Activated CD4-positive, alpha-beta memory T cell treated with anti-CD3 and anti-CD28 coated beads for 36 hours (primary cell): ENCODE measurements at regions not wholly inside any gene's neighbourhood (a gene's known extent, or its start where the extent isn't known, plus 50 kb on each side); places are given as distances from the start of the nearest gene placed in this dataset.

ENCODE experiments used
- CTCF ChIA-PET: fragments of 350-600 bp; sonication (Branson Sonifier 250); formaldehyde crosslinking; loops from one replicate; lab custom pipeline; 2021; ENCODE audit warnings: antibody characterized with exemption, inconsistent platforms; lab: Charles Lee
- POLR2A ChIA-PET: fragments of 350-600 bp; sonication (Branson Sonifier 250); formaldehyde crosslinking; loops from one replicate; lab custom pipeline; 2021; ENCODE audit warnings: antibody characterized with exemption; lab: Charles Lee
- DNase-seq: peaks from one replicate; pipeline ENCODE4 v3.0.0-alpha.2; 2020
- H3K27ac Mint-ChIP-seq: one replicate; pipeline ENCODE4 v1.8.0; 2021; ENCODE audit warnings: mixed read lengths
- H3K27me3 Mint-ChIP-seq: one replicate; pipeline ENCODE4 v1.8.0; 2021; ENCODE audit warnings: mixed read lengths
- H3K36me3 Mint-ChIP-seq: one replicate; pipeline ENCODE4 v1.8.0; 2021; ENCODE audit warnings: mixed read lengths
- H3K4me1 Mint-ChIP-seq: one replicate; pipeline ENCODE4 v1.8.0; 2021; ENCODE audit warnings: low read depth, mixed read lengths
- H3K4me3 Mint-ChIP-seq: one replicate; pipeline ENCODE4 v1.8.0; 2021; ENCODE audit warnings: mild to moderate bottlenecking, mixed read lengths
- H3K9me3 Mint-ChIP-seq: one replicate; pipeline ENCODE4 v1.8.0; 2021; ENCODE audit warnings: mixed read lengths
- intact Hi-C: fragments of 100-400 bp; cut with micrococcal nuclease; formaldehyde crosslinking; loops from one replicate; pipeline ENCODE4 v1.15.1; 2023

DNA sequence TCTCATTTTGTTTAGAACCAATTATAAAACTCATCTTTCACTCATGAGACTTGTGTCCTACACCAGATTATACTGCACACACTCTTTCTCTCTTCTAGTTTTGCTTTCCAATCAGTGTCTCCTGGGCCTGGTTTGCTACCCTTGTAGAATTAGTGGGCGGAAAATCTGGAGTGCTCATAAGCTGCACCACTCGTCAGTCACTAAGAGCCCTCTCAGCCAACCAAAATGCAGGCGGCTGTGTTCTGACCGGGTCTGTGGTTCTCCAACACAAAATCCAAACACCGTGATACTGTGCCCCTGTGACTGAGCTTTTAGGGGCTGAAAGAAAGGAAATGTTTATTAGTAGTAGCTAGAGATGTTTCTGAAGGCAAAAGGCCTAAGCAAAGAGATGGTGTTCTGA lies 83.7 kb upstream of the OBI1 start:
- Mint-ChIP-seq H3K27me3 (peaks cover 11% of the 10 kb centered on the region), H3K36me3 (no peaks in the 10 kb centered on the region), H3K4me1 (no peaks in the 10 kb centered on the region), H3K27ac (no peak overlapping the region), H3K9me3 (no peaks in the 10 kb centered on the region), H3K4me3 (no peak overlapping the region)
- intact Hi-C loops = no loop called here
- ChIA-PET CTCF (interaction anchor here (1.2 kb wide), 1 partner anchor 501 kb away, joined by 3 read pairs; no protein-coding TSS in a partner anchor), POLR2A (no interaction called here)
- DNase-seq = no peak

DNA sequence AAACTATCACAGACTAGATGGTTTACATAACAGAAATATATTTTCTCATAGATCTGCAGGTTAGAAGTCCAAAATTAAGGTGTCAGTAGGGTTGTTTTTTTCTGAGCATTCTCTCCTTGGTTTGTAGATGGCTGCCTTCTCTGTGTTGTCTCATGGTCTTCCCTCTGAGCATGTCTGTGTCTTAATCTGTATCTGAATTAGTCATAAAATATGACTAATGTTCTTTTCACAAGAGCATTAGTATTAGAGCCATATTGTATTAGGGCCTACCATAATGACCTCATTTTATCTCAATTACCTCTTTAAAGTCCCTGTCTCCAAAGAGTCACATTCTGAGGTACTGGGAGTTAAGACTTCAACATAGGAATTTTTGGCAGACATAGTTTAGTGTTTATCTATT lies 77.2 kb upstream of the OBI1 start:
- no peaks in the 10 kb centered on the region for H3K9me3 Mint-ChIP-seq
- ChIA-PET CTCF (no interaction called here), POLR2A (no interaction called here)
- intact Hi-C loops = no loop called here
- H3K27me3 Mint-ChIP-seq = peaks cover 4% of the 10 kb centered on the region
- DNase-seq = no peak
- no peaks in the 10 kb centered on the region for H3K4me1 Mint-ChIP-seq
- no peak overlapping the region for H3K27ac Mint-ChIP-seq
- H3K36me3 Mint-ChIP-seq = no peaks in the 10 kb centered on the region
- H3K4me3 Mint-ChIP-seq = no peak overlapping the region

DNA sequence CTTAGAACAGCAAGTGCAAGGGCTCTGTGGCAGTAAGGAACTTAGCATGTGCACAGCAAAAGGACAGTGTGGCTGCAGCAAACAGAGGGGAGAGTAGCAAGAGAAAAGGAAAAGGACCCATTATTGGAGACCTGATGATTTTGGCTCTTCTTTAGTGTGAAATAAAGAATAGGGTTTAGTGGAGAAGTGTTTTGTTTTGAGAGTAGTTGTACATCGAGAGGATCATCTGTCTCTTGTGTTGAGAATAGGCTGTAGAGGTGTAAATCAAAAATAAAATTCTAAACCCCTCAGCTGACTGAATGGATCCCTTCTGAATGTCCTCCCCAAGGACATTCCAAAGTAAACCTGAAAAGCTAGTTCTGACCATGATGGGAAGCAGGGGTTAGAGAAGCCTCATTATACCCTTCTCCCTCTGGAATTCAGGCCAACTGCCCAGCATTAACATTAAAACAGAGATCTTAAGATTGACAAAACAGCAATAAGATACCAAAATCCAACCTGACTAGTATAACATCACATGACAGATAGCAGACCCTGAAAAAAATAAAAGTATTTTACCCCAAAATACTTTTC lies 73.6 kb upstream of the OBI1 start:
- CTCF ChIA-PET = no interaction called here
- H3K9me3 Mint-ChIP-seq = no peaks in the 10 kb centered on the region
- intact Hi-C loops = no loop called here
- no peaks in the 10 kb centered on the region for H3K4me1 Mint-ChIP-seq
- no peak overlapping the region for H3K27ac Mint-ChIP-seq
- H3K27me3 Mint-ChIP-seq = peaks cover 13% of the 10 kb centered on the region
- no peak overlapping the region for H3K4me3 Mint-ChIP-seq
- DNase-seq = no peak
- POLR2A ChIA-PET = no interaction called here
- no peaks in the 10 kb centered on the region for H3K36me3 Mint-ChIP-seq

DNA sequence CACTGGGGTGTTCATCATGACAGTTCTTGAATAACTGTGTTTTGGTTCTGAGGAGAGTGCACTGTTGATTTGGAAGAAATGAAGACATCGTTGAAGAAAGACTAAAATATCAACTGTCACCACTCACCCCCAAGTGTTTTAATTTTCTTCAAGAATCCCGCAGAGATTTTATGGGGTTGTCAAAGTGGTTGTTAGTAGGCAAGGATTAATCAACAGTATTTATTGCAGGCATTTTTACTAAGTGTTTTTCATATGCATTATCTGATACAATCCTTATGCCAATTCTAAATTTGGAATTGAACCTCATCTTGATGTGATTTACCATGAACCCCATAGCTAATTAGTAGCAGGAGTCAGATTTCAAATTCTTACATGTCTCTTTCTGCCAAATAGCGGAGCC lies 63.7 kb upstream of the OBI1 start:
- Mint-ChIP-seq H3K36me3 (no peaks in the 10 kb centered on the region), H3K4me3 (no peak overlapping the region)
- no peak for DNase-seq

DNA sequence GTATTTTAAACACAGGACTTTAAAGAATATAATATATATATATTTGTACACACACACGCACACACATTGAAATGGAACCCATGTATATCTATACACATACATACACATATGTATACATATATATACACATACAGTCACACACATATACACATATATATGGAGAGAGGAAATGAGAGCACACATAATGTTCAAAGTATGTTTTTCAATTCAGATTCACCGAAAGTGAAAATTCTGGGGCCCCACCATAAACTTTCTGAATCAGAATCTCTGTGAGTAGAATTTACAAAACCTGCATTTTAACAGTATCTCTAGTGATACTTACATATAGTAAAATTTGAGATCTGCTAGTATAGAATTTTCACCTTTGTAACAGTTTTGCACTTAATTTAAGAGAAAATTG lies 60.4 kb upstream of the OBI1 start:
- CTCF ChIA-PET = interaction anchor here (1.4 kb wide), 1 partner anchor 260 kb away, joined by 3 read pairs; no protein-coding TSS in a partner anchor
- Mint-ChIP-seq H3K4me3 (no peak overlapping the region), H3K27ac (no peak overlapping the region), H3K27me3 (peaks cover 4% of the 10 kb centered on the region), H3K9me3 (no peaks in the 10 kb centered on the region), H3K36me3 (no peaks in the 10 kb centered on the region), H3K4me1 (peaks cover 4% of the 10 kb centered on the region)
- DNase-seq = no peak
- intact Hi-C loops = no loop called here
- POLR2A ChIA-PET = no interaction called here

More for the DNA sequence above, 63.7 kb upstream of the OBI1 start:
- no peaks in the 10 kb centered on the region for H3K4me1 Mint-ChIP-seq
- peaks cover 4% of the 10 kb centered on the region for H3K27me3 Mint-ChIP-seq
- no peaks in the 10 kb centered on the region for H3K9me3 Mint-ChIP-seq
- H3K27ac Mint-ChIP-seq = no peak overlapping the region
- intact Hi-C loops = no loop called here
- ChIA-PET CTCF (no interaction called here), POLR2A (no interaction called here)

DNA sequence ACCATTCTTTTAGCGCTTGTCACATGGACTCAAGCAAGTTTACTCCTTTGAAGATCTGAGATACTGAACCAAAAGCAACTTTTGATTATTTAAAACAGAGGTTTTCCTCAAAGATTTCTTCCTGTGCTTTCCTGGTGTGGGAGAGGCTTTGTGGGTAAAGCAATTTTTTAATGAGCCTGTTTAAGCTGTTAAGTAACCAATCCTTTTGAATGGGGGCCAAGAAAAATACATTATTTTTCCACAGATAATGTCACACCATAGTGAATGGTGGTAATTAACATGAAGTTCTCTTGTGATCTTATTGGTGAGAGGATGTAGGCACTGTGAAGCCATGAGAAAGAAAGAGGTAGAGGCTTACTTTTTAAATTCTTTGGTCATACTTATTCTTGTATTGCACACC lies 55.8 kb upstream of the OBI1 start:
- ChIA-PET CTCF (no interaction called here), POLR2A (no interaction called here)
- no peaks in the 10 kb centered on the region for H3K36me3 Mint-ChIP-seq
- intact Hi-C loops = no loop called here
- H3K27ac Mint-ChIP-seq = no peak overlapping the region
- DNase-seq = no peak
- H3K9me3 Mint-ChIP-seq = no peaks in the 10 kb centered on the region
- no peak overlapping the region for H3K4me3 Mint-ChIP-seq
- peaks cover 4% of the 10 kb centered on the region for H3K4me1 Mint-ChIP-seq
- peaks cover 3% of the 10 kb centered on the region for H3K27me3 Mint-ChIP-seq

DNA sequence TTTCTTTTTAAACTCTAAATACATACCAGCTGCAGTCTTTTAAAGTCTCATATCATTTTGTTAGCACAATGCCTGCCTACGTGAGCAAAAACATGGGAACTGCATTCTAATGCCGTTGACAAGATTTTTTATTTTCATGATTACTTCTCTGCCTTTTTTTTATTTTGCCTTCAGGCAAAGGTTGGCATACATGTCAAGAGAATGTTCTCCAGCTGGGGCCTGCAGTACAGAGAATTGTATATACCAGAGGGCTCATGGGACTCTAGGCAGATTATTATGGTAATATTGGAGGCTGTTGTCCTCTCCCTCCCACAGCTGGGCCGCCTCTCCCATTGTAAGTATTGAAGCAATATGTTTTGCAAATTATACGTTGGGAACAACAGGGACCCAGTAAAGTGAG lies 53.9 kb upstream of the OBI1 start:
- POLR2A ChIA-PET = no interaction called here
- H3K36me3 Mint-ChIP-seq = no peaks in the 10 kb centered on the region
- CTCF ChIA-PET = interaction anchor here (0.7 kb wide), 1 partner anchor 449 kb away, joined by 3 read pairs; no protein-coding TSS in a partner anchor

DNA sequence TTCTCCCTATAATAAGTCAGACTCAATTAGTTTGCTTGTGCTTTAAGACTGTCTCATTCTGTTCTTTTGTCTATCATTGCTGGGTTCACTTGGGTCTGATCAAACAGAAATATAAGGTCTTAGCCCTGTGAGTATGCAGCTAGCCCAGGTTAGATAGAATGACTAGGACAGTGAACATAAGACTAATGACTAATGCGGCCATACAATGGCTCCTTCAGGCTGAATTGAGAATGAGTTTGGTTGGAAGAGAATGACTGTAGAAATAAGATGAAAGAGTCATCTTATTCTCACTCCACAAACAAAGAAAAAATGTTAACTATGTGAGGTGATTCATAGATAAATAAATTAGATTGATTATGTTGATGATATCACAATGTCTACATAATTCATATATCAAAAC lies 50.1 kb upstream of the OBI1 start:
- peaks cover 11% of the 10 kb centered on the region for H3K27me3 Mint-ChIP-seq
- no peak overlapping the region for H3K4me3 Mint-ChIP-seq
- peaks cover 4% of the 10 kb centered on the region for H3K9me3 Mint-ChIP-seq
- no peaks in the 10 kb centered on the region for H3K36me3 Mint-ChIP-seq
- DNase-seq = no peak
- ChIA-PET POLR2A (no interaction called here), CTCF (no interaction called here)
- intact Hi-C loops = no loop called here
- no peaks in the 10 kb centered on the region for H3K4me1 Mint-ChIP-seq
- H3K27ac Mint-ChIP-seq = no peak overlapping the region

More for the DNA sequence above, 53.9 kb upstream of the OBI1 start:
- H3K27me3 Mint-ChIP-seq = peaks cover 9% of the 10 kb centered on the region
- intact Hi-C loops = no loop called here
- H3K27ac Mint-ChIP-seq = no peak overlapping the region
- DNase-seq = no peak
- no peak overlapping the region for H3K4me3 Mint-ChIP-seq
- peaks cover 4% of the 10 kb centered on the region for H3K4me1 Mint-ChIP-seq
- no peaks in the 10 kb centered on the region for H3K9me3 Mint-ChIP-seq
